HG02678 (cell line): ENCODE measurements at regions not wholly inside any gene's neighbourhood (a gene's known extent, or its start where the extent isn't known, plus 50 kb on each side); places are given as distances from the start of the nearest gene placed in this dataset.

Experiments used
- ATAC-seq: cut with Tn5 transposase; IDR thresholded peaks from one replicate; pipeline ENCODE4 v1.9.1; 2021; ENCODE audit warnings: mild to moderate bottlenecking, moderate library complexity; ENCODE audit not compliant: unreplicated experiment

- ATAC-seq, result no peak
Observed at GRCh38 chr6:6834356-6835222, 246.1 kb downstream of the LY86 start.

- ATAC-seq, result no peak
Observed at GRCh38 chr6:6835223-6835503, 246.6 kb downstream of the LY86 start.

GRCh38 chr6:6836609-6837406 is 248.3 kb downstream of the LY86 start:
- no peak for ATAC-seq

GRCh38 chr6:6837541-6838080 is 249.1 kb downstream of the LY86 start:
- ATAC-seq, result no peak

GRCh38 chr6:6840831-6841291 is 252.3 kb downstream of the LY86 start:
- ATAC-seq, result peak; percentile 89

- no peak for ATAC-seq
Observed at GRCh38 chr6:6841571-6841970, 253.1 kb downstream of the LY86 start.

GRCh38 chr6:6842291-6842690 is 253.8 kb downstream of the LY86 start:
- ATAC-seq, result no peak

- no peak for ATAC-seq
Observed at GRCh38 chr6:6843057-6843627, 254.6 kb downstream of the LY86 start.

- ATAC-seq, result no peak
Observed at GRCh38 chr6:6843777-6844176, 255.3 kb downstream of the LY86 start.

- ATAC-seq, result no peak
Observed at GRCh38 chr6:6844530-6844929, 256.0 kb downstream of the LY86 start.

GRCh38 chr6:6845603-6846002 is 257.1 kb downstream of the LY86 start:
- ATAC-seq, result no peak

GRCh38 chr6:6847591-6847990 is 259.1 kb downstream of the LY86 start:
- ATAC-seq, result no peak

GRCh38 chr6:6851059-6851948 is 256.5 kb upstream of the RREB1 start:
- no peak for ATAC-seq

- ATAC-seq, result no peak
Observed at GRCh38 chr6:6851949-6852261, 255.9 kb upstream of the RREB1 start.

GRCh38 chr6:6856538-6857523 is 250.9 kb upstream of the RREB1 start:
- peak; percentile 83 for ATAC-seq

- ATAC-seq, result no peak
Observed at GRCh38 chr6:6857528-6857927, 250.2 kb upstream of the RREB1 start.

GRCh38 chr6:6858533-6858982 is 249.2 kb upstream of the RREB1 start:
- no peak for ATAC-seq

- no peak for ATAC-seq
Observed at GRCh38 chr6:6859105-6859504, 248.7 kb upstream of the RREB1 start.

GRCh38 chr6:6859722-6860121 is 248.0 kb upstream of the RREB1 start:
- ATAC-seq, result no peak
